ENCODE measurements at regions not wholly inside any gene's neighbourhood (a gene's known extent, or its start where the extent isn't known, plus 50 kb on each side); places are given as distances from the start of the nearest gene placed in this dataset.

- H3K27ac ChIP-seq: no peak overlapping the region; the same call in 1 of the 2 replicates
- TF ChIP-seq, protein P1, sequence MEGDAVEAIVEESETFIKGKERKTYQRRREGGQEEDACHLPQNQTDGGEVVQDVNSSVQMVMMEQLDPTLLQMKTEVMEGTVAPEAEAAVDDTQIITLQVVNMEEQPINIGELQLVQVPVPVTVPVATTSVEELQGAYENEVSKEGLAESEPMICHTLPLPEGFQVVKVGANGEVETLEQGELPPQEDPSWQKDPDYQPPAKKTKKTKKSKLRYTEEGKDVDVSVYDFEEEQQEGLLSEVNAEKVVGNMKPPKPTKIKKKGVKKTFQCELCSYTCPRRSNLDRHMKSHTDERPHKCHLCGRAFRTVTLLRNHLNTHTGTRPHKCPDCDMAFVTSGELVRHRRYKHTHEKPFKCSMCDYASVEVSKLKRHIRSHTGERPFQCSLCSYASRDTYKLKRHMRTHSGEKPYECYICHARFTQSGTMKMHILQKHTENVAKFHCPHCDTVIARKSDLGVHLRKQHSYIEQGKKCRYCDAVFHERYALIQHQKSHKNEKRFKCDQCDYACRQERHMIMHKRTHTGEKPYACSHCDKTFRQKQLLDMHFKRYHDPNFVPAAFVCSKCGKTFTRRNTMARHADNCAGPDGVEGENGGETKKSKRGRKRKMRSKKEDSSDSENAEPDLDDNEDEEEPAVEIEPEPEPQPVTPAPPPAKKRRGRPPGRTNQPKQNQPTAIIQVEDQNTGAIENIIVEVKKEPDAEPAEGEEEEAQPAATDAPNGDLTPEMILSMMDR (conservative IDR thresholded peaks at IDR 0.05): no peak
These were observed 122.2 kb upstream of the ARHGAP28 start for GRCh38 chr18:6607343-6607742.

DNA sequence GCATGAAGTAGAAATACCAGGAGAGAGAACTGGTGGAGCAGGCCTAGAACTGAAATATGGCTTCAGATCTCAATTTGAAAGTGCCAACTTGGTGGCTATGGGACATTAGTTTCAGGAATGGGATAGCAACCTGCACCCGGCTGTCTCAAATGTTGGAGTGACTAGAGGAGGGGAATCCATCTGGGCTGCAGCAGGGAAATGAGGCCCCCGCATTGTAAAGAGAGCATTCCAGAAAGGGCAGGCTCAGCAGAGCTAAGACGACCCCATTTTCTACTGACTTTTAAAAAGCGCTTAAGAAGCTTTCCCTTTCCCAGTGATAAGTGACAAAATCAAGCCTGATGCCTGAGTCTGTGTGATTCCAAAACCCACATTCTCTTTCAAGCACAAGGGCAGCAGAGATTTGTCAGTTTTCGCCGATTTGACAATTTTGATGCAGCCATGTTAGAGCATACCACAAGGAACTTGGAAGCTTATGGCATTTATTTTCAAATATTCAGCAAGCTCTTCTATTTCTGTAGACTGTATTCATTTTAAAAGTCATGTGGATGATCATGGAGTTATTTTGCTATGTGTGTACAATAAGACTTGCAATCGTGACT lies 119.8 kb upstream of the ARHGAP28 start:
- TF ChIP-seq, protein P1 (conservative IDR thresholded peaks at IDR 0.05): no peak
- H3K27ac ChIP-seq: peak overlapping the region; percentile 25; the same call in 1 of the 2 replicates

DNA sequence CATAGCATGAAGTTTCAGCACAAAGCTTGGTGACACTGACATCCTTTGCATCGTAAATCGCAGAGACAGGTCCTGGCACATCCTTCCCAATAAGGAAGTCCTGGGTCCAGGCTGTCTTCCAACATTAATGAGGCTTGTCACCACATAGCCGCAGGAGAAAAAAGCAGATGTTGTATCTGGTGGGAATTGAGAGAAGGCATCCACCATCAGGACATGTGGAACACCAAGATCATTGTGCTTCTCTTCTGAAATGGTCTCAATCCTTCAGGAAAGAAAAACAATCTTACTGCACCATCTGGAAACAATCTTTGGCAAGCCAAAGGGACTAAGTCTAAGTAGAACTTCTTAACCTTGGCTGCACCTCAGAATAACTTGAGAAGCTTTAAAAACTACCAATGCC lies 119.0 kb upstream of the ARHGAP28 start:
- TF ChIP-seq, protein P1 (conservative IDR thresholded peaks at IDR 0.05): no peak
- H3K27ac ChIP-seq: peak overlapping the region; percentile 25; the same call in 1 of the 2 replicates

DNA sequence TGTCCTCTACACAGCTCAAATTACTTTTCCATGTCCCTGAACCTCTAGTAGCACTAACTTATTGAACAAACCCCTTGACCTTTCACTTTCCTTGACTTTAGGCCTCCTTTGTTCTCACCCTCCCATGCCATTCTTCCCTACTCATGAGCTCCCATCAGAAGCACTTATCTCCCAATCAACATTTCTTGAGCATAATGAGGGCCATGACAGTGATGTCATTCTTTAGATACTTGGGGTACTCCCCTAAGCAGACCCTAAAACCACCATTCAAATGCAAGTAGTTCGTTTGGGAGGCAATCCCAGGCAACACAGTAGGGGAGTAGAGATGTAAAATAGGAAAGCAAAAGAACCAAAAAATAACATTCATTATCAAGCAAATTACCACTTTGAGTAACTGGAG lies 115.9 kb upstream of the ARHGAP28 start:
- TF ChIP-seq, protein P1 (conservative IDR thresholded peaks at IDR 0.05): no peak
- H3K27ac ChIP-seq: no peak overlapping the region

DNA sequence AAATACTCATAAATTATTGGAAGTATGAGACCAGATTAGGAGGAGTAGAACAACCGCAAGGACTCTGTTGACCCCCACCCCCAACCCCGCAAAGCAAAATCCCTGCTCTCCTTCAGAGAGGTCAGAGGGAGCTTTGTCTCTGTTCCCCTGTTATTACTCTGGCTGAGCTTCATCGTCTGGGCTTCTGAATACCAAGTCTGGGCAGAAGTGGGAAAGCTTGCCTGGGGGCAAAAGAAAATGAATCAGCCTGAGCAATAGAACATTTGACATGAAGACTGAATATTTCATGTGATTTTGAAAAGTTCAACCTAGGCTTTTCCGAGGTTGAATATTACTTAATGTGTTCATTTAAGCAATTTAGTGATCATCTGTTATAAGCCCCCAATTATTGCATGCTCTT lies 114.6 kb upstream of the ARHGAP28 start:
- H3K27ac ChIP-seq: no peak overlapping the region
- TF ChIP-seq, protein P1 (conservative IDR thresholded peaks at IDR 0.05): no peak

GRCh38 chr18:6616981-6617380 lies 112.5 kb upstream of the ARHGAP28 start:
- TF ChIP-seq, protein P1 (conservative IDR thresholded peaks at IDR 0.05): no peak
- no peak overlapping the region for H3K27ac ChIP-seq

- TF ChIP-seq, protein P1 (conservative IDR thresholded peaks at IDR 0.05): no peak
These were observed 108.1 kb upstream of the ARHGAP28 start for GRCh38 chr18:6621437-6621836.

More at GRCh38 chr18:6621437-6621836, 108.1 kb upstream of the ARHGAP28 start:
- no peak overlapping the region for H3K27ac ChIP-seq

Measured in VCaP (cell line).